NCI-H2227 treated with DMSO at 0.1 percent for 48 hours (cell line): ENCODE measurements at regions not wholly inside any gene's neighbourhood (a gene's known extent, or its start where the extent isn't known, plus 50 kb on each side); places are given as distances from the start of the nearest gene placed in this dataset.
"Not testable (repeated sequence)": the region's sequence is repeated elsewhere in the genome, so short reads cannot be mapped to it uniquely, and the experiment has no call there.

Source experiments
- DNase-seq: peaks from one replicate; lab custom pipeline; 2025; lab: John Stamatoyannopoulos, UW

GRCh38 chrX:52261125-52261462, 76.4 kb downstream of the MAGED4 start:
- no peak for DNase-seq

DNA sequence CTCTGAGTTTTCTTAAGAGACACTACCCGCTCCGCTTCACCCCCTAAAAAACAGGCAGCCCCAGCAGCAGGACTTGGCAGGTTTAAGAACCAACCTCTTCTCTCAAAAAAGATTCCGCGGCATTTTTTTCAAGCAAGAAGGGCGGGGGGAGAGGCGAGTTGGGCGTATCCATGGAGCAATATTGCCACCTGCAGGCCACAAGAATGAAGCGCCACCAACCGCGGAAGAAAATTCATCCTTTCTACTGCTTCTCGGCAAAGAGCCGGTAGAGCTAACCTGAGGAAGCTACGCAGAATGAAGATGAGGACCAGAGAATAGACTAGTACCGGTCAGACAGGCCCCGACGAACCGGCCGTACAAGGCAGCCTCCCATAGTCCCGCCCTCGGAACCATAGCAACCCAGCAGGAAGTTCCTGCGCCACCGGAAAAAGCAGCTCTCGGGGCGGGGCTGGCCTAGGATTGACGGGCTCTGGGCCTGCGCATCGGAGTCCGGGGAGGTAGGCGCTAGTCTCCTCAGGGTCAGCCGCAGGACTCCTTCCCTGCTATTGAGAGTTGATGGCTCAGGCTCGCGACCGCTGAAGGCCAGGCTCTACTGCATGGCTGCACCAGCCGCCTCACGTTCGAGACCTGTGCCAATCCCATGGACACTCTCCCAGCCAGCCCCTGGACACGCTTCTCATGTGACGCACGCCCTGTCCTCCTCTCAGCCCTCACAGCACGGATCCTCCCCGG, 76.9 kb downstream of the MAGED4 start:
- peak; percentile 97 for DNase-seq

DNA sequence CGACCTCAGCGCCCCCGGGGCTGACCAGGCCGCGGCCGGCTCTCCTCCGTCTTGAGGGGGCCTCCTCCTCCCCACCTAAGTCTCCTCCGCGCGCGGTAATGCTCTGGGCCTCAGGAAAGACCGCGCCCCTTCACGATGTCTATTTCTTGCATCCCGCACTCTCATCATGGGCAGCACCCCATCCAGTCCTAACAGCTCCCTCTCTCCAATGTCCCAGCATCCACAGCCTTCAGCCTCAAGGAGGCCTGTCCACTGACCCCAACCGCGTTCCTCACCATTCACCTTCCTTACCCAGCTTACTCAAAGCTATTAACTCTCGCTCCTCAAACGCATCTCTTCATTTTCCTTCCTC, 77.5 kb downstream of the MAGED4 start:
- DNase-seq = no peak

GRCh38 chrX:52263417-52263816, 78.7 kb downstream of the MAGED4 start:
- no peak for DNase-seq

DNA sequence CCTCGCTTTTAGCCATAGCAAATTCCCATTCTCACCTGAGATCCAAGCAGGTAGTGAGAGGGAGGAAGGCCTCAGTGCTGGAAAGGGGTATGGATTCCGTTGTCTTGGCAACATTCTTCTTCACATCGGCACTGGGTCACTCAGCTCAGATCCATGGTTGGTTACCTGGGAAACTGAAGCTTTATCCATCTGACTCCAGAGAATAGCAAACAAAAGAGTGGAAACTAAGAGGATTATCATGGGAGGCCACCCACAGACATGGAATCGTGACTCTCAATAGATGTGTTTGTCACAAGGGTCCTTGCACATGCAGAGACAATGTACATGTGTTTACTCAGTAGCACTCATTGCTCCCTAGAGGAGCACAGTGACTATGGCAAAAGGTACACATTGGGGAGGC, 81.0 kb downstream of the MAGED4 start:
- no peak for DNase-seq

DNA sequence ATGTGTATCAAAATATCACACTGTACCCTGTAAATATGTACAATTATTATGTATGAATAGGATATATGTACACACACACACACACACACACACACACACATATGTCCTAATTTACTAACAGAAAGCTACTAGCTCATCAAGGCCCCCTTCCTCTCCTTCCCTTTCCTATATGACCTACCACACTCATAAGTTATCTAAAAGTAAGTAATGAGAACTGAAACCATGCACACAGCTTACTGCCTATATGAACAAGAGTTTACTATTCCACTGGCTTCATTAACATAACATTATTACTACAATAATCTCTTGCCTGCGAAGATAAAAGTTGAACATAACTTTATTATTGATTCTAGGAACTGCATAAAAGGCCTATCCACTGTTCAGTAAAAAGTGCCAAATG, 83.8 kb downstream of the MAGED4 start:
- not testable (repeated sequence) for DNase-seq

DNA sequence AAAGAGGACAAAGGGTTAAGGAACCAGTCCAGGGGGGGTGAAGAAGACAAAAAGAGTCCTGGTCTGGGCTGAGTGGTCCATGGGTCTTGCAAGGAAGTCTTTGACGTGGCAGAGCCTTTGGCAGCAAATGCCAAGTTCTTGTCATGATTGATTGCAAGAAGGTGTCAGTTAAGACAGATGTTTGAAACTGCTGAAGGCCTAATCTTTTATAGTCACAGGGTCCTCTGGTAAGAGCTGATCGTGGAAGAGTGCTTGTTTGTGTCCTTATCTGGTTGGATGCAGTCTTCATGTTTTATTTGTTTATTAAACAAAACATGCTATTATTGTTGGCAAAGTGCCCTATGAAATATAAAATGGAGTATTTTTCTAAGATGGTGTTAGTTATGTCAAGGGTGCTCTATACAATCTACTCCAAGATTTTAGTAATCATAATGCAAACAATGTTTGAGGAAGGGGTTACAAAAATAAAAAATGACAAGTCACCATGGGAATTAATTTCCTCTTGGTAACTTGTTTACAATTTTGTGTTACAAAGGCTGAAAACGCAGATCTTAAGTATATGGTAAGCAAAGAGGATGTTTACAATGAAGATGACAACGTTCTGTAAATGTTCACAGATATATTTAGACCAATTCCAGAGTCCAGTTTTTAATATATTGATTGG, 85.9 kb downstream of the MAGED4 start:
- no peak for DNase-seq

- no peak for DNase-seq
Observed at GRCh38 chrX:52271206-52271605, 86.5 kb downstream of the MAGED4 start.

DNA sequence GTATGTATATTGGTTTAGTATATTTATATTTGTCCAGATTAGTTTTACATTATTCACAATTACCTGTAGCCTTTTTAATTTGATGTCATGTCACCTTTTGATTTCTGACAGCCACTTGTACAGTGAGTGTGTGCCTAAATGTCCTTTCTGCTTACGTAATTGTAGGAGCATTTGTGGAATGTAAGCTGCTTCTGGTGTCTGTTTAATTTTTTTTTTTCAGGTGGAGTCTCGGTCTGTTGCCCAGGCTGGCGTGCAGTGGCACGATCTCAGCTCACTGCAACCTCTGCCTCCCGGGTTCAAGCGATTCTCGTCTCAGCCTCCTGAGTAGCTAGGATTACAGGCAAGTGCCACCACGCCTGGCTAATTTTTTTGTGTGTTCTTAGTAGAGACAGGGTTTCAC, 91.2 kb upstream of the XAGE2 start:
- no peak for DNase-seq

DNA sequence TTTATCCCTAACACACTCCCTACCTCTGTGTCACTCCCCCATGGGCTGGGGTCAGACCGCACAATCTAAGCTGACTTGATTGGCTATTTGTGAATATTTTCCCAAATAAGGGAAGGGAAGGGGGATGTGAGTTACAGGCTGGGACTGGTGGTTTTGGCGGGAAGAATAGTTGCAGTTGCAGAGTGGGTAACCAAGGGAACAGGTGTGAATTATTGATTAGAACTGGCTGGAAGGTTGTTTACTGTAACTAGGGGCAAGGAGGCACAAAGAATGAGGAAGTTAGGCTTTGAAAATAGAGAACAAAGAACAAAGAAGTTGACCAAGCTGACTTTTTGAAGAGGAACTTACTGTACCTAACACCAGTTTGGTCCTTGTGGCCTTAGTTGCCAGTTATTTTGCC, 88.0 kb upstream of the XAGE2 start:
- DNase-seq = no peak

GRCh38 chrX:52284865-52285264, 84.0 kb upstream of the XAGE2 start:
- no peak for DNase-seq

DNA sequence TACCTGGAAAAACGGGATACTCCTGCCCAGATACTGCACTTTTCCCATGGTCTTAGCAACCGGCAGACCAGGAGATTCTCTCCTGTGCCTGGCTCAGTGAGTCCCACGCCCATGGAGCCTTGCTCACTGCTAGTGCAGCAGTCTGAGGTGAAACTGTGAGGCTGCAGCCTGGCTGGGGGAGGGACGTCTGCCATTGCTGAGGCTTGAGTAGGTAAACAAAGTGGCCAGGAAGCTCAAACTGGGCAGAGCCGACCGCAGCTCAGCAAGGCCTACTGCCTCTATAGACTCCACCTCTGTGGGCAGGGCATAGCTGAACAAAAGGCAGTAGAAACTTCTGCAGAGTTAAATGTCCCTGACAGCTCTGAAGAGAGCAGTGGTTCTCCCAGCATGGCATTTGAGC, 69.9 kb upstream of the XAGE2 start:
- DNase-seq = not testable (repeated sequence)

DNA sequence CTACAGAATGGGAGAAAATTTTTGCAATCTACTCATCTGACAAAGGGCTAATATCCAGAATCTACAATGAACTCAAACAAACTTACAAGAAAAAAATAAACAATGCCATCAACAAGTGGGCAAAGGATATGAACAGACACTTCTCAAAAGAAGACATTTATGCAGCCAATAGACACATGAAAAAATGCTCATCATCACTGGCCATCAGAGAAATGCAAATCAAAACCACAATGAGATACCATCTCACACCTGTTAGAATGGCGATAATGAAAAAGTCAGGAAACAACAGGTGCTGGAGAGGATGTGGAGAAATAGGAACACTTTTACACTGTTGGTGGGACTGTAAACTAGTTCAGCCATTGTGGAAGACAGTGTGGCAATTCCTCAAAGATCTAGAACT, 60.3 kb upstream of the XAGE2 start:
- not testable (repeated sequence) for DNase-seq
